ENCODE measurements at regions not wholly inside any gene's neighbourhood (a gene's known extent, or its start where the extent isn't known, plus 50 kb on each side); places are given as distances from the start of the nearest gene placed in this dataset.

DNA sequence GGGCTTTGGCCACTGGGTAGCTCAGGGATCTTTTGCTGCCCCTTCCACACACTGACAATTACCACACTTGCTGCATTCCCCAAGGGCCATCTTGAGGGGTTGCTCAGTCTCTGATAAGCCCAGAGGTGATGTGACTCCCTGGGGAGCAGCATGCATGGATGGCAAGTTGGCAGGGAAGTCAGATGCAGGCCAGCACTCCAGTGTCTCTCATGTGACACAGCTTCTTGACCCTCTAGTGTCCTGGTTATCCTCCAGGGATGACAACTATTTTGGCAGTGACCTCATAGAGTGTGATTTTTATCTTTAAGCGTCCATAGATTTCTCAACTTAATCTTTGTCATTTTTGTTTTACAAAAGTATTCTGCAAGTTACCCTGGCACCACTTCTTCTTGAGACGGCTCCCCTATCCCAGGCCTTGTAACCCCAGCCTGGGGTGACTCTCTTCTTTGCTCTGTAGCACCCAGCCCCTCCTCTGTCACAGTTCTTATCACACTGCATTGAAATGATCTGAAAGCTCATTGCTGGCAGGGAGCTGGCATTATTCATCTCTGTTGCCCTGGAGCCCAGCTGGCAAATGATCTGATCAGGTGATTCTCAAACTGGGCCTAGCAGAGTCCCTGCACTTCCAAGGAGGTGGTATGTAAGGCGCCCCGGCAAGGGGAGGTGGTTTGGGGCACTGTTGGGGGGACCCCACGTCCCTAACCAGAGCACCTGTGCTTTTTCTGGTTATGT is 72.6 kb downstream of the TENT5C start:
- no peak for DNase-seq

DNA sequence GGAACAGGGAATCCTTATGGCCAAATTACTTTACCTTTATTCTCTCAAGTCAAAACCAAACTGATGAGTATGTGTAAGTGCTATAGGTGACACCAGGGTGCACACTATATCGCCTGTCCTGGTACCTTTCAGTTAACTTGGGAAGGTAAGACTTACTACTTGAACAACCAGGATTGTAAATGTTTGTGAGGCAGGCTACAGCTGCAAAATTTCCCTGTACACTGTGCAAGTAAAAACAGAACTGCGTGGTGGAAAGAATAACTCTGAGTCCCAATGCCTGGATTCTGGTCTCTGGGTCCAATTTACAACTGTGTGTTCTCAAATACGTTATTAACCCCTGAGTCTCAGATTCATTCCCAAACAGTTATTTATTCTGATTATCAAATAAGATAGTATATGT is 73.5 kb downstream of the TENT5C start:
- DNase-seq, result no peak

DNA sequence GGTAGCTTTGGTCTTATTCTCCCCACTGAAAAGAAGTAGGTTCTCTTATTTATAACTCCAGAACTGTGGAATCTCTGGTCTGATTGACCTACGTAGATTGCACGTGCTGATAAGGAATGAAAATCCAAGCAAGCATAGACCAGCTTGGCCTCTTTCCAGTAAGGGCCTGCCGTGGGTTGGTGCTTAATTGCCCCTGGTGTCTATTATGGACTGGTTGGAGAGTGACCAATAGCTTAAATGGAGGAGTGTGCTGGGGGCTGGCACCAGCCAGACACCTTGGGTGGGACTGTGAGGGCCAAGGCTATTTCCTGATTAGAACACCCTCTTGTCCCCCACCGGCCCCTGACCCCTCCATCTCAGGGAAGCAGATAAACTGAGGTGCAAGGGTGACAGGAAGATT is 74.0 kb downstream of the TENT5C start:
- DNase-seq, result no peak

DNA sequence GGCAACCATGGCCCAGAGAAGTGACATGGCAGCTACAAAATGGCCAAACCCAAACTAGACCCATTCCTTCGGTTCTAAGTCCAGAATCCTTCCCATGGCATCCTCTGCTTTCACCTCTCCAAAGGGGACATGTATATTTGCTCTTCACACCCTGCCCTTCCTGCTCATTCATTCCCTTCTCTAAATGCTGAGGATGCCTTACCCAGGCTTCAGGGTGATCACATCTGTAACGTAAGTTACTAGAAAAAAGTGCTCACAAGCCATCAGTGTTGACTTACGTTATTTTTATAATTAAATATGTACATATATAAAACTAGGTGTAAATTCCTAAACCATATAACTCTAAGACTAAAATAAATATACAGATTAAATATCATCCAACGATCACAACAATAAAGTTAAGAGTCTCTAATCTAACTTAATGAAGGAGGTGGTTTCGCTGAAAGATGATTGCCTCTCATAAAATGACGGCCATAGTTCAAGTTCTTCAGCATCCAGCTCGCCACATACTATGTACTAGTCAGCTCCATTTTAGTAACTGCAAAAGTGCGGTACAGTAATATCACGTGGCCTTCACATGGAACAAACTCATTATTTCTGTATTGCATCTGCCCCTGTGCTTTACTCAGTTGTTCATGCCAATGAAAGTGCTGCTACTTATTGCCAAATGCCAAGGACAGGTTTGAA is 74.6 kb downstream of the TENT5C start:
- DNase-seq, result no peak

DNA sequence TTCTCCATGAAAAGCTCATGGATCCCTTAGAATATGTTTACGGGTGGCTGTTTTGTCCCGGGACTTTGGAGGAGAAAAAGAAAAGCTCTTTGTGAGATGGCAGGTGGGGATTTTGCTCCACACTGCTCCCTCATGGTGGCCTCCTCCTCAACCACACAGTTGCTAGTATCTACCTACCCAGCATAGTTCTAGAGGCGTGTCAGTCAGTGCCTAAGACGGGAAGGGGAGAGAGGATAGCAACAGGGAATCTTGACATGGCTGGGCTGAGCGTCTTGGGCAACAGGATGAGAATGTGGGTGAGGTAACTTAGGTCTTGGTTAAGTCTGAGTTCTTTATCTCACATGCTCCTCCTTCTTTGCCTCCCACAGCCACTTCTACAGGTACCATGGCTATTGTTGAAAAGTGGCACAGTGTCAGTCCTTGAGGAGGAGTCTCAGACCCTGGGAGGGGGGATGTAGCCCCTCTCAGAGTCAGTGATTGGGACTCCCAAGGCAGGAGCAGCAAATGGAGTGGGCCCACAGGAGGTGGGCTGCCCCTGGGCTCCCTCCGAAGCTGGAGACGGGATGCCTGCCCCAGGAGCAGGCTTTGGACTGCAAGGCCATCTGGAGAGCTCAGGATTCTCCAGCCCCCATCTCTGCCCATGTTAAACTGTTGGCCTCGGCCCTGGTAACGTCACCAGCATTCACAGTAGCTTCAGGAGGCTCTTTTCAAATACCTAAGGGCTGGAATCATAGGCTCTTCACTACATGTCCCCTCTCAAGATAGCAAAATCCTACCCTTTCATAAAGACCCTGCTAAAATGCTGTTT is 75.4 kb downstream of the TENT5C start:
- no peak for DNase-seq

DNA sequence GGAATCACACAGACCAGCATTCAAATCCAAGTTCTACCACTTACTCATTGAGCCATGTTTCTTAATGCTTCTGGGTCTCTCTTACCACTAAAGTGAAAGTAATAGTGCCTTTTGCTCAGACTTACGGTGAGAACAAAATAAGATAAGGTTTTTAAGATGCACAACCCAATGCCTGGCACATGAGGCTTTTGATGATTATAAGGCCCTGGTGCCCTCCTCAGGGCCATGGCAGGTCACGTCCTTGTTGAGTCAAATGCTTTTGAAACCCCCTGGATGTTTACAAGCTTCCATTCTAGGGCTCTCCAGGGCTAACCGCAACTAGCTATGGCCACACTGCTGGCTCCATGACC is 76.0 kb downstream of the TENT5C start:
- no peak for DNase-seq

DNA sequence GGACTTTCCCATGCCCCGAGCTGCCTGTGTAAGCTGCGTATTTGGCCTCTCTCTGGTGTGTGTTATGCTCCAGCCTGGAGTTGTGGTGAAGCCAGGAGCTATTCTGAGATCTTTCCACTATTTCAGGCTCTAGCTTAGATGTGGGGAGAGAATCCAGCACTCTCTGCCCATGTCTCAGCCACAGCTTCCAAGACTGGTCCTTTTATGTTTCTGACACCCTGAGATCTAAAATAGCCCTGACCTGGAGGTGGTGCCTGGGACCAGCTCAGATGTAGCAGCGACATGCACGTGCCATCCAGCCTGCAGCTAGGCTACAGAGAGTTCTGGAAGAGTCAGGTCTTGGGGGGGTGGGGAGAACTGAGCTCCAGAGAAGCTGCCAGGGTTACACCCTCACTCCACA is 76.5 kb downstream of the TENT5C start:
- no peak for DNase-seq

DNA sequence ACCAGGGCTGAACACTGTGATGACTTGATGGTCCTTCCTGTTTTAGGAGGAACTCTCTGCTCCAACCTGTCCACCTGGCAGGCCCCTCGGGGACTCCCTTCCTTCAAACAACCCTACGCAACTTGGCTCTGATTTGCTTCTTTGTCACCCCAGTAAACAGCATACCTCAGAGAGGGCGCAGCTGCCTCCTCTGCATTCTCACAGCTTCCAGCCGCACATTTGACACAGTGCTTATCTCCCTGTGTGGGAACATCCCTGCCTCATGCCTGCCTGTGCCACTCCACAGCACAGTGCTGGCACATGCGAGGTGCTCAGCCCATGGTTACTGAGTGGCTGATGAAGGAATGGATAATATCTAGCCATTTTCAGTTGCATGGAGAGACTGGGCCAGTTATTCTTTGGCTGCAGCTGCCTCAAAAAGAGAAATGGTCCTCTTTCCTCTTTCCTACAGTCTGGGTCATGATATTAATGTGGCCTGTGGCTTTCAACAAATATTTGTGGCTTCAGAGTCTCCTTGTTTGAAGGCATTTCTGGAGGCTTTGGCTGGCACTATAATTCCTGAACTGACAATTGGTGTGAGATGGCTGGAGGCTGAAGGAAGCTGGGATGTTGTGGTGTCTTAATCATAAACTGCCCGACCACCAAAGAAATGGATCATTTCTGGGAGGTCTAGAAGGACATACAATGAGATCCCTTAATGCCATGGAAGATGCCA is 77.9 kb downstream of the TENT5C start:
- DNase-seq, result no peak

DNA sequence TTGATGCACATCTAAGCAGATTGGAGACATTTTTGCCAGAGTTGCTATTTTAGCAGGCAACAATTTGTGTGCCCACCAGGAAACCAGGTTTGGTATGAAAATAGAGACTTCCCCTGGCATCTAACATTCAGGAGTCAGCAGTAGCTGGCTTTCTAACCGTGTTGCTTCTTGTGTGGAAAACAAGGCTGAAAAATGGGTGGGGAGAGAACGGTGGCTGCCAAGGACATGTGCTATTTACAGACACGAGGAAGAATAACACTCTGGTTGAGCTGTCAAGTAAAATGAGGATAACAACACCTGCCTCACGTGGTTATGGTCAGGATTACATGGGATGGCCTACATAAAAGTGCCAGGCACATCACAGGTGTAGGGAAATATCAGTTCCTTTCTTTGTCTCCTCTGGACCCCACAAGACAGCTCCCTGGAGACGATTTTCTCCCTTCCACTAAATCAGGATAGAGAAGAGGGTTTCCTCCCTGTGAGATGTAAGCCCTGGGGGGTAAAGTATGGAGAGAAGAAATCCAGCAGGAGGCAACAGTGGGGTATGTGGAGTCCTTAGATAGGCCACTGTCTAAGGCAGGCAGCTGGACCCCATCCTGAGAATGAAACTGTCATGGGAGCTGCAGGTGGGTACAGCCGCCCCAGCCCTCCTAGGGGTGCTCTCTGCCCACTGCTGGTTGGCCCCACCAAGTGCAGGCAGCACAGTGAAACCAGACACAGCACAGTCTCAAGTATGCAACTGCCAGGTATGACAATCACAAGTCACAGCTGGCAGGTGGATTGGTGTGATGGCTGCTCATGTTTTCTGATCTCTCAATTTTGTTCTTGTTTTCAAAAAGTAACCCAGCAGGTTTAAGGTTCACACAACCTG is 80.3 kb downstream of the TENT5C start:
- no peak for DNase-seq

DNA sequence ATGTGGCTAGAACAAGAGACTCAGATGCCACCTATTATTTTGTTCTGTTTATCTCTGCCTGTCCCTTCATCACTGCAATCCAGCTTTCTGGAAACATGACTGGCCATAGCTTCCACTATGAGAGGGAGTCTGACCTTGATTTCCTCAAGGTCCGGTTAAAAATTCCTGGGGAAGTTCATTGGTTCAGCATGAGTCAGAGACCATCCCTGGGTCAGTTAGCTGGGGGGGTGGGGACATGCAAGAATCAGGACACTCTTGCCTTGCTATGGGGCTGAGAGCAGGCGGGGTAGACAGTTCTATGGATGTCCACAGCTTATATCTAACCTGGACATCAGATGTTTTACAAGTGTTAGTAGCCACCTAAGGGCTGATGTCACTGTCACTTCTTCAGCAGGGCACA is 81.1 kb downstream of the TENT5C start:
- DNase-seq, result no peak

DNA sequence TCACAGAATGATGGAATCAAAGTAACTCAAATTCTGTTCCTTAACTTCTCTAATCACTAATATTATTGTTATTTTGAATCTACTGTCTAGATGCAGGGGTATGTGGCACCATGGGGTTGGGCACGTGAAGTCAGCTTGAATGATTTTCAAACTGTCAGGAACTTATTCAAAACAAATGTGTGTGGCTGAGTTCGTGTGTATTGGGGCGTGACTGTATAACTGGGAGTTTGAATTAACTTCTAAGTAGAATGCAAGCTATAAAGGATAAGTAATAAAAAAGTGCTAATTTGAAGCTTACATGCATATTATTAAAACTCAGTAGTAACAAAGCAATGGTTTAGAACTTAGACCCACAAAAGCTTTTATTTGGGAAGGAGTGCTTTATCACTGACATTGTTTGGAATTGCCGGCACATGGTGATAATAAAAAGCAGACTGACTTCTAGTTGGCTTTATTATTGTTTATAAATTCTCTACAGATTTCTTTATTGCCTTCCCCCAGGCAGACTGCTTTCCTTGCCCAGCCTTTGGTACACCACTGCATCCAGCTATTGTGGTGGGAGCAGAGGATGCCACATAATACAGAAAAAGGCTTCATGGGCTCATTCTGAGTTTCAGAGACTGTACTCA is 84.3 kb downstream of the TENT5C start:
- DNase-seq, result no peak

DNA sequence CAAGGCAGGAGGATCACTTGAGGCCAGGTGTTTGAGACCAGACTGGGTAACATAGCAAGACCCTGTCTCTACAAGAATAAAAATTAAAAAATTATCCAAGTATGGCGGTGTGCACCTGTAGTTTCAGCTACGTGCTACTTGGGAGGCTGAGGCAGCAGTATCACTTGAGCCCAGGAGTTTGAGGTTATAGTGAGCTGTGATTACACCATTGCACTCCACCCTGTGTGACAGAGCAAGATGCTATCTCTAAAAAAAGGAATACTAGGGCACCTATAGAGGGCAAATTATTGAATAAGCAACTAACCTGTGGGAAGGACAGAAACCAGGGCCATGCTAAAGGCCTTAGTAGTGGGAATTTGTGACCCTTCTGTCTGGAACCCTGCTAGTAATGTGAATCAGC is 86.1 kb downstream of the TENT5C start:
- DNase-seq, result no peak

DNA sequence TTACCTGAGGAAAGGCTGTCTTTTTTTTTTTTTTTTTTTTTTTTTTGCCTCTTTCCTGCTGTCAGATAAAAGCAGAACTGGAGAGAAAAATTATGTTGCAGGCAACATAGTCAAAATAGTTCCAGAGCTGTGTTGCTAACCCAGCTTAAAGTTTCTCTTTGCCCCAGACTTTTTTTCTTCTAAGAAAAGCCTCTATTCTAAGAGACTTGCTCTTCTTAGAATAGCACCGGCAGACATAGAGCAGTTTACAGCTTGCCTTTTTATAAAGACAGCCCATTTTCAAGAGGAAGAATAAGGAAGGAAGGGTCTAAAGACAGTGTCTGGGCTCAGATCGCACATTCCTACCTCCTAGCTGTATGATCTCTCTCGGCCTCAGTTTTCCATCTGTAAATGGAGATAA is 88.7 kb downstream of the TENT5C start:
- DNase-seq, result no peak

DNA sequence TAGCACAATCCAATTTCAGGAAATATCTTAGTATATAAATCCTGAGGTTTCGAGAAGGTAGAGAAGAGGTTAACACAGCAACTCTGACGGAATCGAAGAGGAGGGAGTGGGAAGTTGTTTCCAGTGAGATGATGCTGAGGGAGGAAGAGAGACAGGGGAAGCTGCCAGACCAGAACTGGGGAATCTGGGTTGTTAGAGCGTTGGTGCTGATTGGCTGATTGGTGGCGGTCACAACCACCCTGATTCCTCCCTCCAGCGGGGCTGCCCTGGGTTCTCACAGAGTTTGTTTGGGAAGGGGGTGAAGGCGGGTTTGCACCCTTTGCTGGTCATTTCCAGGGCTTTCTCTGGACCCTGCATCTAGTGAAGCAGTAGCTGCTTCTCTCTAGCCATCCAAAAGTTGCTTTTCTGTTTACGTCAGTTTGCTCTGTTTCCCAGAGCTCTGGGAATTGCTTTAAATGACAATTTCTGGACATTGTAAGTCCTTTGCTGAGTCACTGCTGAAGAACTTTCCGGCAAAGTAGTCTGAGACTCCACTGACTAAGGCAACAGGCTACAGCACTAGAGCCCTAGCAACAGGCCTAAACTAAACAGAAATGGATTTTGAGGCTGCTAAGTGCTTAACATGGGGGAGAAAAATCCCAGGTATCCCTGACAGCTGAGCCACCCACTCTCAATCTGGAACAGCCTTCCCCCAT is 90.1 kb downstream of the TENT5C start:
- no peak for DNase-seq

DNA sequence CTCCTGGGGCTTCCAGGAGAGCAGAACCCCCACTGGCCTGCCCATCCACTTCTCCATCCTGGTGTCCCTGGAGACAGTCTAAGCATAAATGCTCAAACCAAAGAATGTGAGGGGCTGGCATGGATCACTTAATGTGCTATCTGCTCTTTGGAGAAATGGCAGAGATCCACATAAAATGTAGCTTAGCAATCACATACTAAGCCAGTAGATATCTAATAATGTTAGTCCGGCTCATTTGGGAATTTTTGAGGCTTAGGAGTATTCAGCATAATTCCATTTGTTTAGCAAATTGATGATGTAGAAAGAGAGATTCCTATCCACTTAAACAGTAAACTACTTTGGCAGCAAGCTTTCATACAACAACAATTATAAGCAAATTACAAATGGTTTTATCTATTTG is 90.7 kb downstream of the TENT5C start:
- no peak for DNase-seq

DNA sequence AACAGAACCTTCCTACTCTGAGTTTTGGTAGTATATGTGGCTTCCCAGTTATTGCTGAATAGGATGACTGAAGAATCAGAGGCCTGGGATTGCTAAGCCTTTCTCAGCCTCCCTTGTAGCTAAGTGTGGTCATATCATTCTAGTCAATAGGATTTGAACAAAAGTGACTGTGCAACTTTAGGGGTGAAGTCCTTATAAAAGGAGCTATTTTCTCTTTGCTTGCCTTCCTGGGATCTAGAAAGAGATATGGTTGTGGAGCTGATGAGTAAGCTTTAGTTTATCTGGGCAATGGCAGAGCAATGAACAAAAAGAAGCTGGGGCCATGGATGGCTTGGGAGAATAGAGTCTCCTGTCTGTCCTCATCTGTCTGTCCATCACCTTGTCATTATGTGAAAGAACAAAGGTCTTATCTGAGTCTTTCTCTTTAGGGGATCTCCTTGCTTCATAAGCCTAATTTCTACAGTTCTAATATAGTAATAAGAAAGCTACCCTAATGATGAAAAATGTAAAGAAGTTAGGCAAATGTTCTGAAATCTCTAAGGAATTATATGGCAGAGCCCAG is 91.5 kb downstream of the TENT5C start:
- no peak for DNase-seq

DNA sequence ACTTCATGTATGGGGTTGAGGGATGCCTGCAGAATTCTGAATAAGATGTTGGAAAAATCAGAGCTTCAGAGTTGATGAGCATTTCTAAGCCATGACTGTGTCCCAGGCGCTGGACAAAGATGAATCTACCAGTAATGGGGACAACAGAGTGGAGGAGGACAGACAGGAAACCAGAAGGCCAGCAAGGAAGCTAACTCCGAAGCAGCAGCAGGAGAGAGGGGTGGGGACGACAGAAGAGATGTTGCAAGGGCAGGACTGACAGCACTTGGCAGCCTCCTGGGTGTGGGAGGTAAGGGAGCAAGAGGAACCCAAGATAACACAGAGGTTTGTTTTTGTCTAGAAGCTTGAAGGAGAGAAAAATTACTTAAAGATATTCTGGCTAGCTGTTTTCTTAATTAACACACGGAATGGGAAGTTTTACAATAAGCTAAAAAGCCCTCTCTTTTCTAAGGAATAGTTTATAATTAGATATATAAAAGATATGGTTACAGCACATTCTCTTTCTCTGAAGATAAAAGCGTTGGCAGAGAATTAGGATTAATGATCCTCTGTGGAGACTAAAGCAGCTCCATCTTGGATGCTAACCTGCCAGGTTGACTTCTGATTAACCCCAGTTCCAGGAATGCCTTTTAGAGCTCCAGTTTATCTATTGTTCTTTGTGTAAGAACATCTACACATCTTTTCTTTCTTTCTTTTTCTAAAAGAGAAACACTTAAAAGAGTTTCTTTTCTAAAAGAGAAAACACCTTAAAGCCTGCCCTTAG is 92.7 kb downstream of the TENT5C start:
- no peak for DNase-seq

DNA sequence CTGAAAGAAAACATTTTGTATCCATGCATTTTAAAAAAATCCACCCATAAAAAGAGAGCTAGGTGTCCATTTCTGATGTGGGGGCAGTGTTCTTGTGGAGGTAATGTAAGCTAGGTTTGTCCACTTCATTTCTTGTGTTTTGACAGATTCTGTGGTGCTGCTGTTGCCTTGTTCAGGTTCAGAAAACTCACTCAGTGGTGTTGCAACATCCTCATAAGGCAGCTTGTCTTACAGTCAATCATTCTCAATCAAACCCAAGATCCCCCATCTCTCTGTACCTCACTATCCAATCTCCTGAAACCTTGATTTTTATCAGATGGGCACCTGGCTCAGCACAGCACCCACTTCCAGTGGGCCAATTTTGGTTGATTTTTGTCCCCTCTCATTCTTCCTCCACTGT is 94.1 kb downstream of the TENT5C start:
- no peak for DNase-seq

DNA sequence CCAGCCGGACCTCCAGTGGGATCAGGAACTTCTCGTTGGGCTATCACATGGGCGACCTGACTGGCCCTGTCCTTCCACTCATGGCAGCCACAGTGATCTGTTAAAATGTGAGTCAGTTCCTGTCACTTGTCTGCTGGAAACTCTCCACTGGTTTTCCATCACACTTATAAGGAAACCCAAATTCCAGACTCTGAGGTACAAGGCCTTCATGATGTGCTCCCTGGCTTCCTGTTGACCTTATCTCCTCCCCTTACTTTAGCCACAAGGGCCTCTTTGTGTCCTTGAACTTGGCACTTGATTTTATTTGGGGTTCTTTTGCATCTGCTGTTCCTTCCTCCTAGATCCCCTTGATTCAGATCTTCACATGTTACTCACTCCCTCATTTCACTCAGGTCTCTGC is 96.8 kb downstream of the TENT5C start:
- DNase-seq, result no peak

DNA sequence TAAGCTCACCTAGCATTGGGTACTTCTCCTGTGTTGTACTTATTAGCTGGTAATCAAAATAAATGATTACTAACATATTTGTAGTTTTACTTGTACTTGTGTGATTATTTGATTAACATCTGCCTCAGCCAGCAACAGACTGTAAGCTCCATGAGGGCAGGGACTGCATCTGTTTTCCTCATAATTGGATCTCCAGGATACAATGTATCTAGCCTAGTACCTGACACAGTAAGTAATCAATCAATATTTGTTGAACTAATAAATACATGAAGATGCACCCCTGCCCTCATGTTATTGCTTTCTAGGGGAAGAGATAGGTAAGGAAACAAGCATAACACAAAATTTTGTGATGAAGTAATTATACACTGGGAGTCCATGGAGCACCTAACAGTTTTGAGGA is 101.5 kb downstream of the TENT5C start:
- DNase-seq, result no peak
